AG20443 (cell line): ENCODE measurements at regions not wholly inside any gene's neighbourhood (a gene's known extent, or its start where the extent isn't known, plus 50 kb on each side); places are given as distances from the start of the nearest gene placed in this dataset.

Experiments
- DNase-seq: peaks from one replicate; pipeline ENCODE4 v3.0.0; 2012; ENCODE audit warnings: low spot score, mixed read lengths

- DNase-seq: no peak
These were observed 1323.3 kb downstream of the LRFN5 start for GRCh38 chr14:42929806-42930480.

DNA sequence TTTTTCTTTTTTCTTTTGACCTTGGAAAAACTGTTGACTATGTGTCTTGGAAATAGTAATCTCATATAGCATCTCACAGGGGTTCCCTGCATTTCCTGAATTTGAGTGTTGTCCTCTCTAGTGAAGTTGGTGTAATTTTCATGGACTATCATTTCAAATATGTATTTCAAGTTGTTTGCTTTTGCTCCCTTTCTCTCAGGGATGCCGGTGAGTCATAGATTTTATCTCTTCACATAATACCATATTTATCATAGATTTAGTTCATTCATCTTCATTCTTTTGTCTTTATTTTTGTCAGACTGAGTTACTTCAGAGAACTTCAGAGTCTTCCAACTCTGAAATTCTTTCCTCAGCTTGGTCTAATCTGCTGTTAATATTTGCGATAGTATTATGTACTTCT, 1320.6 kb downstream of the LRFN5 start:
- no peak for DNase-seq

GRCh38 chr14:42921901-42922300, 1315.2 kb downstream of the LRFN5 start:
- no peak for DNase-seq

GRCh38 chr14:42918615-42919014, 1311.9 kb downstream of the LRFN5 start:
- no peak for DNase-seq

DNA sequence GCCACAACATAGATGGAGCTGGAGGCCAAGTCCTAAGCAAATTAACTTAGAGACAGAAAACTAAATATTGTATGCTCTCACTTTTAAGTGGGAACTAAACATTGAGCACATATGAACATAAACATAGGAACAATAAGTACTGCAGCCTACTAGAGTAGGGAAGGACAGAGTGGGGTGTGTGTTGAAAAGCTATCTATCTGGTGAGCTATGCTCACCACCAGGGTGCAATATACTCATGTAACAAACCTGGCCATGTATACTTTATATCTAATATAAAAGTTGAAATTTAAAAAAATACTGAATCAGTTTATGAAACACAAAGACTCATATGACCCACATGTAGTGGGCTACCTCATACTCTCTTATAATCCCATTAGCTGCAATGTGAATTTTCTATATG, 1305.0 kb downstream of the LRFN5 start:
- DNase-seq: no peak

GRCh38 chr14:42909659-42910058, 1303.0 kb downstream of the LRFN5 start:
- DNase-seq: no peak

DNA sequence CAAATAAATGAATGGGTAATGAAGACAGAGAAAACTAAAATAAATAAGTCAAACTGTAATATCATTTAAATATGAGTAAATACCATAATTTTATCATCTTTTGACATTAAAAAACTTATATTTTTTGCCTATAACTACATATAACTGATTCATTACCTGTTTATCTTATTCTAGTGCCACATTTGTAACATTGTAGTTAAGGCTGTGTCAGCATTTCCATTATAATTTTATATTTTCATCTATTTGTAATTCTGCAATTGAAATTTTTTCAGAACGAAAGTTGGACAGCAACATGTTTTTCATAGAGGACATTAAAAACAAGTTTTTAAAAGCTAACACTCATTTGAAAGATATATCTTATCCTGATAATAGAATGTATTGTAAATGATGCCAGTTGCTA, 1286.5 kb downstream of the LRFN5 start:
- no peak for DNase-seq

DNA sequence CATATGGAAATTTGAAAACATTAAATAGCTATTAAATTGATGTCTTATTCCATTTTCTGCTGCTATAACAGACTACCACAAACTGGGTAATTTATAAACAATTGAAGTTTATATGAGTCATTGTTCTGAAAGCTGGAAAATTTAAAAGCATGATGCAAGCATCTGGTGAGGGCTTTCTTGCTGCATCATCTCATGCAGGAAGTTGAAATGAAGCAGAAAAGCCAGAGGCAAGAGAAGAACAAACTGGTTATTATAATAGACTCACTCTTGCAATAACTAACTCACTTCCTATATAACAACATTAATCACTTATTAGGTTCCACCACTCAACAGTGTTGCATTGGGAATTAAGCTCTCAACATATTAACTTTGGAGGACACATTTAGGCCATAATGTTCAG, 1277.4 kb downstream of the LRFN5 start:
- DNase-seq: no peak

DNA sequence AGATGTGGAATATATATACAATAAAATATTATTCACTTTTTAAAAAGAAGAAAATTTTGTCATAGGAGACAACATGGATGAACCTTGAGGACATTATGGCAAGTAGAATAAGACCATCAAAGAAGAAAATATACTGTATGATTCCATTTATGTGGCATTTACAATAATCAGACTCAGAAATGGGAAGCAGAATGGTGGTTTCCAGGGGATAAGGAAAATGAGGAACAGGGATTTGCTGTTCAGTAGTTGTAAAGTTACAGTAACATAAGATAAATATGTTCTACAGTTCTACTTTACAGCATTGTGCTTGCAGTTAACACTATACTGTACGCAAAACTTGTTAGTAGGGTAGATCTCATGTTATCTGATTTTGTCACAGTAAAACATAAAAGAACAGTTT, 1271.0 kb downstream of the LRFN5 start:
- no peak for DNase-seq

- DNase-seq: no peak
These were observed 1266.1 kb downstream of the LRFN5 start for GRCh38 chr14:42872786-42873185.

DNA sequence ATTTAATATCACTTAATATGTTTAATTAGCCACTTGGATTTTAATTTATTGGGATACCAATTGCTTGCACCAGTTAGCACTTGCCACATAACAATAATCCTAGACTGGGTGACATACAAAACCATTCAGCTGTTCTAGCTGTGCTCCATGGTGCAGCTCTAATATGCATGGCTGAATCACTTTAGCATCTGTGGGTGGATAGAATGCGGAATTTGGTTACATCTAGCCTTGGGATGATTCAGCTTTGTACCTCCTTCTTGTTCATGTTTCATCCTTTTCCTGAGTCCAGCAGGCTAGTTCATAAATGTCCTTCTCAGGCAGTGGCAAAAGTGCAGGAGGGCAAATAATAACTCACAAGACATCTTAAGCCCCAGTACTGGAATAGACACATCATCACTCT, 1263.0 kb downstream of the LRFN5 start:
- no peak for DNase-seq

GRCh38 chr14:42862114-42862513, 1255.4 kb downstream of the LRFN5 start:
- DNase-seq: no peak

- DNase-seq: no peak
These were observed 1253.7 kb downstream of the LRFN5 start for GRCh38 chr14:42860371-42860770.

DNA sequence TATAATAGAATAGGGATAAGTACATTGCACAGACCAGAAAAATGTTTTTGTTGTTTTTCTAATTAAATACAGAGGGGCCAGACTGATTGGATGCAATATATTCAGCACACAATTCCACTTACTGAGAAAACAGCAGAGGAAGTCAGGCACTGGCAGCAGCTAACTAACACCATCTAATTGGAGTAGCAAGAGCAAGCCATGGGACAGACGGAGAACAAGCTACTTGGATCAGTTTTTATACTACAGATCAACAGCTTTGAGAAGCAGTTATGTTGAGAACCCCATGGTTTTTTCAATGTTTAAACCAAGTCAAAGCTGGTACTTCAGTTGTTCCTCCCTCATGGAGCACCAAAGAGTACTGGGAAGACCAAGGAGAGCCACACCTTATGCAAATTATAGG, 1249.4 kb downstream of the LRFN5 start:
- DNase-seq: no peak

DNA sequence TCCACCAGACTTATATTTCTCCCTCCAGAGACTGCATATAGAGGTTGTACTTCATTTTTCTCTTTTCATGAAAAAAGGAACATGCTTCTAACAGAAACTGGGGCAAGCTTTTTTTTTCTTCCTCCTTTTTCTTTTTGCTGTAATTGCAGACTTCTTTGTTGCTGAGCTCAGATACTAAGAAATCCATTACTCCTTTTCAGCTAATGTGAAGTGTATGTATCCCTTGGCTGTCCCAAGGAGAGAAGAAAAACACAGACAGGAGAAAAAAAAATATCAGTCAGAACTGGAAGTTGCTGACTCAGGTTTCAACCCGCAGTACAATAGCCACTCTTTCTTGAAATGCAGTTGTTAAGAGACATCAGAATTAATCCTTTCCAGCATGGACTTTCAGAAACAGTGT, 1248.4 kb downstream of the LRFN5 start:
- no peak for DNase-seq

- DNase-seq: no peak
These were observed 1247.4 kb downstream of the LRFN5 start for GRCh38 chr14:42854061-42854460.

GRCh38 chr14:42848652-42849051, 1242.0 kb downstream of the LRFN5 start:
- DNase-seq: no peak

DNA sequence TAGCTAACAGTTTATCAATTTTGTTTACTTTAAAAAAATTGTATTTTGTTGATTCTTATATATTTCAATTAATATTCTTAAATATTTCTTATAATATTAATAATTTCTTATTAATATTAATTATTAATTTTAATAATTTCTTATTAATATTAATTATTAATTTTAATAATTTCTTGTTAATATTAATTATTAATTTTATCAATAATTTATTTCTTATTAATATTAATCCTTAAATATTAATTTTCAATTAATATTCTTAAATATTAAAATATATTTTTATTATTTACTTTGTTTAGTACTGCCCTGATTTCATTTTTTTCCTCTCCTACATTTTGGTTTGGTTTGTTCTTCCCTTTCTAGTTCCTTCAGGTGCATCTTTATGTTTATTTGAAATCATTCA, 1208.1 kb downstream of the LRFN5 start:
- DNase-seq: no peak

GRCh38 chr14:42806909-42807315, 1200.2 kb downstream of the LRFN5 start:
- no peak for DNase-seq

DNA sequence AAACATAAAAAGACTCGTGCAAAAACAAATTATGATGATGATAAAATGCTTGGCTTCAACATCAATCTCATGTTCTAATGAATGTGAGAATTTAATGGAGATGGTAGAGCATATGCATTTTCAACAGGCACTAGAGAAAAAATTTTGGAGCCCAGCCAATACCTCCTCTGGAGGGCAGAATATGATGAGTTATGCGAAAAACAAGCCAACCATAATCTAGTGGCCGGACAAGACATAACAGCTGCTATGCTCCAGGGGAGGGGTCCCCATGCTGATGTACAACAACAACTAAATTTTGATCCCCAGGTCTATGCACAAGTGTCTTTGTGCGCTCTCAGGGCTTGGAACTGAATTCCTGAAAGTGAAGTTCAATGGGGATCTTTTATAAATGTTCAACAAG, 1197.5 kb downstream of the LRFN5 start:
- DNase-seq: no peak

GRCh38 chr14:42802346-42802745, 1195.7 kb downstream of the LRFN5 start:
- no peak for DNase-seq

DNA sequence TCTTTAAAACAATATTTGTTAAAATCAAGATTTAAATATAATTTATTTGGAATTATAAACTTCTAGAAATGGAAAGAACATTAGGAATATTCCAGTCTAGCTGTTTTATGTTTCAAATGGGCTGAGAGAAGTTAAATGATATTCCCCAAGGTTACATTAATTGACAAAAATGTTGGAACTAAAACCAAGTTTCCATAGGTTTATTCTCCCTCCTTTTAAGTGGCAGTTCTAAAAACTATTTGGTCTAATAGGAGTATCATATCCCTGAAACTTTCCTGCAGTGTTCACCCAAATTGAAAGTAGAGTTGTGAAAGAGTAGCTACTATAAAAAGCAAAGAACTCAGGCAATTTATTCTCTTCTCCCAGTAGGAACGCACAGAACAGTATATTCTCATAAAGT, 1185.5 kb downstream of the LRFN5 start:
- no peak for DNase-seq

DNA sequence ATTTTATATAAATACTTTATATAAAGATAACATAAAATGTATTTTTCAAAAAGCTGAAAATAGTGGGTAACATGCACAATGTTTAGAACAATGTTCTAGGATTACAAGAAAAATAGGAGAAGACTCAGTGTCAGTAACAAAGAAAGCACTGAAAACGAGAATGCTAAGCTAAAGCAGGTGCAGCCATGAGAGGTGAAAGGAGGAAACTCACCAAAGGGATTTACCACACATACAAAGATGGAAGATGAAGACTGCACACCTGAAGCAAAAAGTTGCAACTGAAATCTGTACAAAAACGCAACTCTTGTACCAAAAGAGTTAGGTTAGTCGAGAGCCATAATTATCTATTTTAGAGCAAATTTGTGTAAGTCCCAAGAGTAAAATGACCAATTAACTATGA, 1176.1 kb downstream of the LRFN5 start:
- no peak for DNase-seq

GRCh38 chr14:42778984-42779383, 1172.3 kb downstream of the LRFN5 start:
- no peak for DNase-seq

DNA sequence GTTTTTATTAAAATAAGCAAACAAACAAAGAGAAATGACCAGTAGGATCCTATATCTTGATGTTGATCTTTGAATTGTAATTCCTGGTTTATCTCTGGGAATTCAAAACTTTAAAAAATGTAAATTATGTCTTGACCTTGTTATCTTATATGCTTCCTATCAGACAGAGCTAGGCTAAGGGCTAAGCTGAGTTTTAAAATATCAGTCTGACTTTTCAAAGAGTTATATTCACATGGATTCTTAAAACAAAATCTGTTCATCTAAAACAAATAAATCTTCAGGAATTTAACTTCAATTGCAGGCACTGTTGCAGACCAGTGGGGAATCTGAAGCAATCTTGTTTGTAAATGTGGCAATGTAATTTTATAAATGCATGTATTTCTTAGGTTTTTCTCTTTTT, 1144.1 kb downstream of the LRFN5 start:
- no peak for DNase-seq
